ENCODE measurements at regions not wholly inside any gene's neighbourhood (a gene's known extent, or its start where the extent isn't known, plus 50 kb on each side); places are given as distances from the start of the nearest gene placed in this dataset.

- TF ChIP-seq CTCF (IDR thresholded peaks at IDR 0.05 in 2 of 3, conservative IDR thresholded peaks at IDR 0.05 in 1 of 3; ENCODE audit: control insufficient read depth in 2 of 3, extremely low read depth in 1 of 3, insufficient read depth in 1 of 3, low read depth in 3 of 3, low read length in 3 of 3), result no peak
- TF ChIP-seq HDAC2 (IDR thresholded peaks at IDR 0.05), result no peak
- no peak for TF ChIP-seq MTA2 (IDR thresholded peaks at IDR 0.05; ENCODE audit: low read depth)
- TF ChIP-seq E2F4 (IDR thresholded peaks at IDR 0.05; ENCODE audit: low read depth, low read length), result no peak
- TF ChIP-seq CBX5 (IDR thresholded peaks at IDR 0.05; ENCODE audit: low read depth), result no peak
- TF ChIP-seq ESRRA (IDR thresholded peaks at IDR 0.05; ENCODE audit: low read length), result no peak
- no peak for TF ChIP-seq MXI1 (IDR thresholded peaks at IDR 0.05; ENCODE audit: low read depth, low read length)
- TF ChIP-seq EP300 (IDR thresholded peaks at IDR 0.05; ENCODE audit: borderline replicate concordance in 1 of 2, control insufficient read depth in 1 of 2, low read depth in 2 of 2, low read length in 2 of 2), result no peak
- no peak for TF ChIP-seq SREBF1 (IDR thresholded peaks at IDR 0.05; ENCODE audit: low read length)
Measured at GRCh38 chr4:26150948-26151347, 169.9 kb upstream of the RBPJ start (continued).

- no peak overlapping the region for H2AFZ ChIP-seq (ENCODE audit: control insufficient read depth, low read depth, low read length)
- no peak for ATAC-seq
- DNase-seq (ENCODE audit: low read depth, low spot score), result no peak
- 67% methylated on average over 7 of the region's 7 CpGs for WGBS (ENCODE audit: insufficient coverage, insufficient replicate concordance, low lambda C conversion rate, missing lambda C conversion rate)
- no peaks in the 10 kb centered on the region for H3K9me3 ChIP-seq (replicated peaks; ENCODE audit: control insufficient read depth, insufficient read depth, low read length)
- H3K4me1 ChIP-seq (ENCODE audit: control insufficient read depth, insufficient read depth, low read length), result no peaks in the 10 kb centered on the region
- no peak for FAIRE-seq
- 0 out of 4 replicates have a peak, but pooled peaks cover 0 to 1% of the 10 kb centered on the region in 2 experiments for H3K27me3 ChIP-seq (replicated peaks in 1 of 2; ENCODE audit: control insufficient read depth in 2 of 2, insufficient read depth in 2 of 2, low read length in 1 of 2)
- CTCF ChIA-PET, result interaction anchor here (1.2 kb wide), 1 partner anchor 9 kb away, joined by 6 read pairs; no protein-coding TSS in a partner anchor
- no peak overlapping the region for H3K4me3 ChIP-seq
- H3K79me2 ChIP-seq (ENCODE audit: control insufficient read depth, insufficient read depth, low read length), result no peaks in the 10 kb centered on the region
- RAD21 ChIA-PET (ENCODE audit: unreplicated experiment), result no interaction called here
- intact Hi-C loops (cut with micrococcal nuclease; ENCODE audit: unreplicated experiment) (no loop called here), in situ Hi-C loops (cut with MboI) (no loop called here)
- no peaks in the 10 kb centered on the region for H3K36me3 ChIP-seq (ENCODE audit: control insufficient read depth in 2 of 2, insufficient read depth in 2 of 2, low read length in 1 of 2)
- H3K4me2 ChIP-seq (ENCODE audit: control insufficient read depth, insufficient read depth), result no peak overlapping the region
- SMC1A ChIA-PET (ENCODE audit: uncharacterized antibody, unreplicated experiment), result interaction anchor here (1.3 kb wide), 1 partner anchor 69 kb away, joined by 4 read pairs; no protein-coding TSS in a partner anchor
- no peak overlapping the region for H3K27ac ChIP-seq (ENCODE audit: control insufficient read depth, insufficient read depth)
- no TSS peak for BruUV-seq (replicated peaks)
- POLR2A ChIA-PET, result no interaction called here
- no peak overlapping the region for H3K9ac ChIP-seq (ENCODE audit: control insufficient read depth, insufficient read depth, low read length)
- no peaks in the 10 kb centered on the region for H4K20me1 ChIP-seq (ENCODE audit: control insufficient read depth, insufficient read depth)
- TF ChIP-seq BCL11A (IDR thresholded peaks at IDR 0.05; ENCODE audit: low read depth, low read length), result no peak
- TF ChIP-seq NR2C1 (IDR thresholded peaks at IDR 0.05), result no peak
- TF ChIP-seq BRCA1 (IDR thresholded peaks at IDR 0.05; ENCODE audit: low read depth, low read length), result no peak
- TF ChIP-seq ZNF24 (IDR thresholded peaks at IDR 0.05), result no peak
- TF ChIP-seq TARDBP (IDR thresholded peaks at IDR 0.05; ENCODE audit: borderline replicate concordance), result no peak
- no peak for TF ChIP-seq ZBTB33 (IDR thresholded peaks at IDR 0.05)
- no peak for TF ChIP-seq CBX5 (IDR thresholded peaks at IDR 0.05; ENCODE audit: low read depth)
- TF ChIP-seq TCF12 (IDR thresholded peaks at IDR 0.05; ENCODE audit: low read depth, low read length), result no peak
- no peak for TF ChIP-seq SUPT20H (IDR thresholded peaks at IDR 0.05; ENCODE audit: borderline replicate concordance, control insufficient read depth, low read depth, low read length)
- no peak for TF ChIP-seq PAX5 (IDR thresholded peaks at IDR 0.05; ENCODE audit: borderline replicate concordance, low read depth, low read length)
Measured at GRCh38 chr4:26151615-26152014, 169.2 kb upstream of the RBPJ start.
